Lower leg skin (tissue), 3 donors: ENCODE measurements at regions not wholly inside any gene's neighbourhood (a gene's known extent, or its start where the extent isn't known, plus 50 kb on each side); places are given as distances from the start of the nearest gene placed in this dataset.

Experiments
- POLR2A ChIP-seq, 2 donors: fragments of 450-650 bp; IDR thresholded peaks; one replicate each; pipeline ENCODE4 v1.6.1; 2016 to 2017; ENCODE audit warnings: antibody characterized with exemption in 2 of 2, mild to moderate bottlenecking in 1 of 2, moderate library complexity in 1 of 2
- TF ChIP-seq, protein P1 (sequence below), 3 donors: fragments of 450-650 bp; IDR thresholded peaks; one replicate each; pipeline ENCODE4 v1.5.1; 2016; ENCODE audit warnings: antibody characterized with exemption in 3 of 3, mild to moderate bottlenecking in 3 of 3, moderate library complexity in 2 of 3

DNA sequence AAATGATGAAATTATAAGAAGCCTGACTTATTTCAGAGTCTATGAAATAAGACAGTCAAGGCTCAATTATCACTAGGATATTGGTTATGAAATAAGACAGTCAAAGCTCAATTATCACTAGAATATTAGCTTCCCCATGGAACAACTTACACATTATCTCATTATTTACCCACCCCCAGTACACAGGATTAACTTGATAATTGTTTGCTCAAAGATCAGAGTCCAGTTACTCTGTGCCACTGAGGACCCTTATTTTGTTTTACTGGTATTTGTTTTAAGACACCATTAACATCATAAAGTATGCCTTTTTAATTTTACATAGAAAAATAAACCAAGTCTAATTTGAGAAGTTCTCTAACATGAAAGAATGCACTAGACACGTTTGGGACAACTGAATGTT lies 225.4 kb downstream of the SI start:
- TF ChIP-seq, protein P1, sequence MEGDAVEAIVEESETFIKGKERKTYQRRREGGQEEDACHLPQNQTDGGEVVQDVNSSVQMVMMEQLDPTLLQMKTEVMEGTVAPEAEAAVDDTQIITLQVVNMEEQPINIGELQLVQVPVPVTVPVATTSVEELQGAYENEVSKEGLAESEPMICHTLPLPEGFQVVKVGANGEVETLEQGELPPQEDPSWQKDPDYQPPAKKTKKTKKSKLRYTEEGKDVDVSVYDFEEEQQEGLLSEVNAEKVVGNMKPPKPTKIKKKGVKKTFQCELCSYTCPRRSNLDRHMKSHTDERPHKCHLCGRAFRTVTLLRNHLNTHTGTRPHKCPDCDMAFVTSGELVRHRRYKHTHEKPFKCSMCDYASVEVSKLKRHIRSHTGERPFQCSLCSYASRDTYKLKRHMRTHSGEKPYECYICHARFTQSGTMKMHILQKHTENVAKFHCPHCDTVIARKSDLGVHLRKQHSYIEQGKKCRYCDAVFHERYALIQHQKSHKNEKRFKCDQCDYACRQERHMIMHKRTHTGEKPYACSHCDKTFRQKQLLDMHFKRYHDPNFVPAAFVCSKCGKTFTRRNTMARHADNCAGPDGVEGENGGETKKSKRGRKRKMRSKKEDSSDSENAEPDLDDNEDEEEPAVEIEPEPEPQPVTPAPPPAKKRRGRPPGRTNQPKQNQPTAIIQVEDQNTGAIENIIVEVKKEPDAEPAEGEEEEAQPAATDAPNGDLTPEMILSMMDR (IDR thresholded peaks at IDR 0.05) = no peak
- no peak for TF ChIP-seq POLR2A (IDR thresholded peaks at IDR 0.05)
